DMS79 (cell line): ENCODE measurements at regions not wholly inside any gene's neighbourhood (a gene's known extent, or its start where the extent isn't known, plus 50 kb on each side); places are given as distances from the start of the nearest gene placed in this dataset.

Experiments
- DNase-seq: peaks from one replicate; lab custom pipeline; 2025; lab: John Stamatoyannopoulos, UW

GRCh38 chr6:168908166-168908565, 345.5 kb downstream of the THBS2 start:
- no peak for DNase-seq

- no peak for DNase-seq
Measured at GRCh38 chr6:168906391-168906790, 347.3 kb downstream of the THBS2 start.

- DNase-seq: no peak
Measured at GRCh38 chr6:168905451-168906090, 348.1 kb downstream of the THBS2 start.

- no peak for DNase-seq
Measured at GRCh38 chr6:168903613-168904345, 349.9 kb downstream of the THBS2 start.

- no peak for DNase-seq
Measured at GRCh38 chr6:168902075-168902474, 351.6 kb downstream of the THBS2 start.

- DNase-seq: no peak
Measured at GRCh38 chr6:168901076-168901475, 352.6 kb downstream of the THBS2 start.

GRCh38 chr6:168896321-168896720, 357.3 kb downstream of the THBS2 start:
- DNase-seq: no peak

- DNase-seq: no peak
Measured at GRCh38 chr6:168895102-168895812, 358.4 kb downstream of the THBS2 start.

- no peak for DNase-seq
Measured at GRCh38 chr6:168892031-168892430, 361.6 kb downstream of the THBS2 start.

GRCh38 chr6:168890981-168891365, 362.7 kb downstream of the THBS2 start:
- no peak for DNase-seq

GRCh38 chr6:168890306-168890980, 363.2 kb downstream of the THBS2 start:
- no peak for DNase-seq

GRCh38 chr6:168888786-168889345, 364.8 kb downstream of the THBS2 start:
- no peak for DNase-seq

GRCh38 chr6:168888102-168888501, 365.5 kb downstream of the THBS2 start:
- no peak for DNase-seq

GRCh38 chr6:168887621-168888020, 366.0 kb downstream of the THBS2 start:
- no peak for DNase-seq

- DNase-seq: no peak
Measured at GRCh38 chr6:168886964-168887363, 366.7 kb downstream of the THBS2 start.

- no peak for DNase-seq
Measured at GRCh38 chr6:168885751-168886742, 367.6 kb downstream of the THBS2 start.

GRCh38 chr6:168885196-168885595, 368.4 kb downstream of the THBS2 start:
- DNase-seq: no peak

GRCh38 chr6:168884646-168885086, 369.0 kb downstream of the THBS2 start:
- DNase-seq: no peak

GRCh38 chr6:168884050-168884645, 369.5 kb downstream of the THBS2 start:
- no peak for DNase-seq

GRCh38 chr6:168883410-168884049, 370.1 kb downstream of the THBS2 start:
- DNase-seq: no peak
